AG10803 (cell line): ENCODE measurements at regions not wholly inside any gene's neighbourhood (a gene's known extent, or its start where the extent isn't known, plus 50 kb on each side); places are given as distances from the start of the nearest gene placed in this dataset.

Experiments
- DNase-seq: peaks from one replicate; pipeline ENCODE4 v3.0.0; 2010; ENCODE audit warnings: low read depth
- H3K4me3 ChIP-seq: 2 replicates; pipeline ENCODE4 v1.5.1; 2011; ENCODE audit warnings: mild to moderate bottlenecking, low read length, control low read depth
- TF ChIP-seq, protein P1 (sequence below): conservative IDR thresholded peaks from 2 replicates; pipeline ENCODE4 v1.5.1; 2011; ENCODE audit warnings: mild to moderate bottlenecking, low read length, control low read depth, inconsistent platforms

DNA sequence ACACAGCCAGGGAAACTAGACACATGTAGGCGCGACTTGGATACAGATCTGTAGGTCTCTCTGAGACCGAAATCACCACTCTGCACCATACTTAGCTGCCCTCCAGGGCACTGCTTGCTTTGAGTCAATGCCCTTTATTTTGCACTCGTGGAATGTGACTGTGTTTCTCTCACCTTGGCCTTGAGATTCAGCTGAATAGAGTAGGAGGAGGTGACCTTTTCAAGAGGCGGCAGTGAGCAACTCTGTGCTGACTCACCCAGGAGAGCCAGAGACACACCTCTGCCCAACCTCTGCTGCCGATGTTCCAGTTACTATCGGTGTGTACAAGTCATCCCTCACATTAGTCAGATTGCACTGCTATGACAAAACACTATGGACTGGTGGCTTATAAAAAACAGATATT, 583.4 kb downstream of the VRK1 start:
- H3K4me3 ChIP-seq: no peak overlapping the region
- no peak for DNase-seq
- TF ChIP-seq, protein P1, sequence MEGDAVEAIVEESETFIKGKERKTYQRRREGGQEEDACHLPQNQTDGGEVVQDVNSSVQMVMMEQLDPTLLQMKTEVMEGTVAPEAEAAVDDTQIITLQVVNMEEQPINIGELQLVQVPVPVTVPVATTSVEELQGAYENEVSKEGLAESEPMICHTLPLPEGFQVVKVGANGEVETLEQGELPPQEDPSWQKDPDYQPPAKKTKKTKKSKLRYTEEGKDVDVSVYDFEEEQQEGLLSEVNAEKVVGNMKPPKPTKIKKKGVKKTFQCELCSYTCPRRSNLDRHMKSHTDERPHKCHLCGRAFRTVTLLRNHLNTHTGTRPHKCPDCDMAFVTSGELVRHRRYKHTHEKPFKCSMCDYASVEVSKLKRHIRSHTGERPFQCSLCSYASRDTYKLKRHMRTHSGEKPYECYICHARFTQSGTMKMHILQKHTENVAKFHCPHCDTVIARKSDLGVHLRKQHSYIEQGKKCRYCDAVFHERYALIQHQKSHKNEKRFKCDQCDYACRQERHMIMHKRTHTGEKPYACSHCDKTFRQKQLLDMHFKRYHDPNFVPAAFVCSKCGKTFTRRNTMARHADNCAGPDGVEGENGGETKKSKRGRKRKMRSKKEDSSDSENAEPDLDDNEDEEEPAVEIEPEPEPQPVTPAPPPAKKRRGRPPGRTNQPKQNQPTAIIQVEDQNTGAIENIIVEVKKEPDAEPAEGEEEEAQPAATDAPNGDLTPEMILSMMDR: no peak

DNA sequence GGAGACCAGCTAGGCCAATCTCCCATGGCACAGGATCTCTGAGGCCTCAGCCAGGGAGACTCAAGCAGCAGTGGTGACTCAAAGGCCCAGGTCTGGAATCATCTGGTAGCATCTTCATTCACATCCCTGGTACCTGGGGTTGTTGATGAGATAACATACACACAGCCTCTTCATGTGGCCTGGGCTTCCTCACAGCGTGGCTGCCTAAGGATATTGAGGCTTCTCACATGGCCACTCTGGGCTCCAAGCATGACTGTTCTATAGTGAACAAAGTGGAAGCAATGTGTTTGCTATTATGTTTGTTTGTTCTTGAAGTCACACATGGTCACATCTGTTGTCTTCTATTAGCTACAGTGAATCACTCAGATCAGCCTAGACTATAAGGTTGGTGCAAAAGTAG, 584.1 kb downstream of the VRK1 start:
- no peak for DNase-seq
- TF ChIP-seq, protein P1: no peak

DNA sequence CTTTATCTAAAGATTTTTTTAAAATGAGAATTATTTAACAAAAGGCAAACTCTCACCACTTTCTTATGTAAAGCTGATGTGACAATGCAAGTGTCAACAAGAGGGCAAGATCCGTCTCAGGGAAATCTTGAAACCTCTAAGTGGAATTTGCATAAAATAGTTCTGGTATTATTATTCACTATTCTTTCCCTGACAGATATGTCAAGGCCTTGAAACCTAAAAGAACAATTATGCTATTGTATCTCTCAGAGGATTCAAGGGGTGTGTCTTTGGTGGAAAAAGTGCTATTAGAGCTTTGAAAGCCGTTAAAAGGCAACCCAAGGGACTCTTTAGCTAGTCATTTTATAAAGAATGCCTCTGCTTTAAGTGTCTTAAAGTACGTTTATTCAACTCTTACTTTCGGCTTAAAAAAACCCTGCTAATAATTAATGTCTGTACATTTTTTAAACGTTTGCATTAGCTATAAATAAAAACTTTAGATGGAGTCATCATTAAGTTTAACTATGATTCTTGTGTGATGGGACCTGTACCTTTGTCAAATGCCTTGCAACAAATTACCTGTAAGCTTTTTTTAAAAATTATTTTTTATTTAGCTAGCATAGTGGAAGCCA, 585.5 kb downstream of the VRK1 start:
- TF ChIP-seq, protein P1: no peak
- H3K4me3 ChIP-seq: no peak overlapping the region
- no peak for DNase-seq

More for the DNA sequence above, 584.1 kb downstream of the VRK1 start:
- H3K4me3 ChIP-seq: no peak overlapping the region

DNA sequence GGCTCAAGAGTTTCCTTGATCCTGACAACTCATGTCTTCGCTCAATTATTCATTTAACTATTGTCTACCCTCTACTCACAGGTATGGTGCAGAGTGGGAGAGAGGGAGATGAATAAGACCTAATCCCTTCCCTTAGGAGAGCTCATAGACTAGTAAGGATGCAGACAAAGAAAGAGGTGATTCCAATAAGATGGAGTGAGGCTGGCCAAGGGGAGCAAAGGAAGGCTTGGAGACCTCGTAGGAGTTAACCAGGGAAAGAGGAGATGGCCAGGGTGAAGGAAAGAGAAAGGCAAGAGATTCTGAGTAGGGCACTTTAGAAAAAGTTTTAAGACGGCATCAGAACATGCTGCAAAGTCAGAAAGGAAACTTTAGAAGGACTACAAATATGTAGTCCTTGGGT, 588.5 kb downstream of the VRK1 start:
- no peak for DNase-seq
- no peak overlapping the region for H3K4me3 ChIP-seq
- TF ChIP-seq, protein P1: no peak

DNA sequence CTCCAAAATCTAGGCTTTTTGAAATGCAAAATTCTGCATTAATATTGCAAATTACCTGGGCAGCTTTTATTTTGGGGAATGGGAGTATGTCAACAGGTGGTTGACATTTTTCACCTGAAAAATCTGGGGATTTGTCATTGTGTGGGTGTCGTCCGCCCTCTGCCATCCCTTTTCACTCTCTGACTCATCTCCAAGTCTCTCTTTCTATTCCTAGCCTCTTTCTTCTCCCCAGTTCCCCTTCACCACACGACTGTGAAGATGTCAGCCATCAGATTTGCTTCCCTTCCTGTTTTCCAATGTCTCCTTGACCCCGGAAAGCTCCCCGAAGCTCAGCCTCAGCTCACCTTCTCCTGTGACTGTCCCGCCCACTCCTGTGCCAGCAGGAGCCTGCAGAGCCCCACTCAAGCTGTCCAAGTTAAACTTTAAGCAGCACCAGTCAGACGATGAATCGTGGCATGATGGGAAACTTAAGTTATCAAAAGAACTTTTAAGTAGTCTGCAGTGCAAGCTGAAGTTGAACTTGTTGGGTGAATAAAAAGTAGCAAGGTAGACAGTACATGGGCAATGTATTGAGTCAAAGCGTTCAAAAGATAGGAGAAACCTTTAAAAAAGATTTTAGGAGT, 590.2 kb downstream of the VRK1 start:
- TF ChIP-seq, protein P1: no peak
- no peak for DNase-seq
- no peak overlapping the region for H3K4me3 ChIP-seq

DNA sequence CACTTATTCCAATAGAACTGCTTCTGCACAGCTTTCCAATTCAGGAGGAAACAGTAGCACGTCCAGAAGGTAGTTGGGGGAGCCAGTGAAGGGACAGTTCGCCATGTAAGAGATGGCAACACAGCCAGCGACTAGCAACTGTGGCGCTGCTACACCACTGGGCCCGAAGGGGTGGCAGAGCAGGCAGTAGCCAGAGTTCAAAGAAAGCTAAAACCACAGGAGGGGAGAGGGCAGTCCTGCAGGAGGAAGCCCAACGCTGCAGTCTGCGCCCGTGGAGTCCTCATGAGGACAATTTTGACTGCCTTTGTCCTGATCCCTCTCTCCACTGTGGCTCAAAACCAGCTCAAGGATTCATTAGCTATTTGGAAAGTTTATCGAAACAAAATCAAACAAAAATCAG, 591.2 kb downstream of the VRK1 start:
- TF ChIP-seq, protein P1: no peak
- DNase-seq: no peak

DNA sequence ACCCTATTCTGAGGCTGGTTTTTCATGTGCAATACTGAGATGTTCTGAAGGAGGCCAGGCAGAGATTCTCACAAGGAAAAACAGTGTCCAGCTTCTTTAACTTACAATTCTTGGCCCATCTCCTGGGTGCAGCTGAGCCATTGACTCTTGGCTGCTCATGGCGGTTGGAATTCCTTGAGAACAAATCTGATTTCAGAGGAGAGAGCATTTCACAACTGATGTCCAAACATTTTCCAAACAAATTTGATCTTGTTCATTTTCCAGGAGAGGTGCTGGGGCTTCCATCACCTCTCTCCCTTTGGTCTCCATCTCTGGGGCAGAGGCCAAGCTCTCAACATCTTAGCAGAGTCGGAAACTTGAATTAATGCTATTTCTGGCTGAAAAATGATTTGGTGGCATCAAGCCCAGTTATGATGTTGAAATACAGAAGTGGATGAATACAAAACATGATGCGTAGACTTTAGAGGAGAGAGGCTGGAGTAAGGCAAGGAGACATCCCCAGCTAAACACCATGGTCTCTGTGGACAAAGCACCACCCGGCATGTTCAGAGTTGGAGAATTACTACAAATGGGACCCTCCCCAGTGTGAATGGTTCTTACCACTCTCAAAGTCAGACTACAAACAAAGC, 593.0 kb downstream of the VRK1 start:
- TF ChIP-seq, protein P1: no peak
- DNase-seq: no peak
- H3K4me3 ChIP-seq: no peak overlapping the region

More for the DNA sequence above, 591.2 kb downstream of the VRK1 start:
- no peak overlapping the region for H3K4me3 ChIP-seq
